Prostate gland (tissue), 2 donors: ENCODE measurements at regions not wholly inside any gene's neighbourhood (a gene's known extent, or its start where the extent isn't known, plus 50 kb on each side); places are given as distances from the start of the nearest gene placed in this dataset.

Experiments
- CTCF ChIP-seq, 4 experiments: fragments of 200-600 bp in 2 of 4; fragments of 450-650 bp in 2 of 4; sonication (generic) in 2 of 4; IDR thresholded peaks; 1 replicate in 3 of 4; 2 replicates in 1 of 4; pipeline ENCODE4 v1.5.1; 2016 to 2019; ENCODE audit warnings: antibody characterized with exemption in 4 of 4, mild to moderate bottlenecking in 2 of 4, moderate library complexity in 2 of 4
- POLR2A ChIP-seq: fragments of 450-650 bp; IDR thresholded peaks from one replicate; pipeline ENCODE4 v1.6.1; 2016; ENCODE audit warnings: antibody characterized with exemption, mild to moderate bottlenecking
- POLR2AphosphoS5 ChIP-seq: sonication (generic); formaldehyde crosslinking; IDR thresholded peaks from one replicate; pipeline ENCODE4 v1.6.1; 2017; ENCODE audit warnings: antibody characterized with exemption

- TF ChIP-seq CTCF (IDR thresholded peaks at IDR 0.05) (no peak), POLR2AphosphoS5 (no peak), POLR2A (no peak)
These were observed 308.8 kb upstream of the HS3ST5 start for GRCh38 chr6:114651611-114652010.
